H1 (cell line): ENCODE measurements at regions not wholly inside any gene's neighbourhood (a gene's known extent, or its start where the extent isn't known, plus 50 kb on each side); places are given as distances from the start of the nearest gene placed in this dataset.

Experiments used
- CTCF ChIA-PET: fragments of 300-600 bp; sonication (Branson Sonifier 250); formaldehyde crosslinking; loops from one replicate; lab custom pipeline; 2021; ENCODE audit not compliant: partially characterized antibody; lab: Charles Lee
- POLR2A ChIA-PET: fragments of 300-600 bp; sonication (Branson Sonifier 250); formaldehyde crosslinking; loops from one replicate; lab custom pipeline; 2021; ENCODE audit warnings: inconsistent platforms; ENCODE audit not compliant: partially characterized antibody; lab: Charles Lee
- DNase-seq, 2 experiments: peaks; one replicate each; pipeline versions ENCODE4 v3.0.0 to v3.0.0-alpha.2; 2010 to 2022; ENCODE audit warnings: low spot score in 2 of 2, low read depth in 1 of 2, mixed read lengths in 1 of 2
- FAIRE-seq: peaks from 2 replicates; lab custom pipeline; 2011; peaks lifted over from hg19 to GRCh38; lab: Jason Lieb, UNC
- H2AFZ ChIP-seq: 2 replicates; pipeline ENCODE4 v1.8.1; 2012; ENCODE audit warnings: low read length, inconsistent platforms
- H2AK5ac ChIP-seq: 2 replicates; pipeline ENCODE4 v1.6.1; 2013; ENCODE audit warnings: low read depth, low read length
- H2BK120ac ChIP-seq: replicated peaks from 2 replicates; pipeline ENCODE3; 2013; ENCODE audit warnings: low read depth, low read length, inconsistent platforms
- H2BK12ac ChIP-seq: 2 replicates; pipeline ENCODE4 v1.6.1; 2013; ENCODE audit warnings: low read depth, low read length
- H2BK15ac ChIP-seq: 2 replicates; pipeline ENCODE4 v1.6.1; 2013; ENCODE audit warnings: low read length
- H2BK20ac ChIP-seq: 2 replicates; pipeline ENCODE4 v1.6.1; 2013; ENCODE audit warnings: low read length
- H2BK5ac ChIP-seq: 2 replicates; pipeline ENCODE4 v1.6.1; 2013; ENCODE audit warnings: low read depth, low read length
- H3K14ac ChIP-seq: 2 replicates; pipeline ENCODE4 v1.6.1; 2013; ENCODE audit warnings: inconsistent platforms; ENCODE audit not compliant: insufficient read length
- H3K18ac ChIP-seq: 2 replicates; pipeline ENCODE4 v1.6.1; 2013; ENCODE audit warnings: low read length; ENCODE audit errors: extremely low read depth
- H3K23ac ChIP-seq: 2 replicates; pipeline ENCODE4 v1.6.1; 2013; ENCODE audit warnings: inconsistent platforms; ENCODE audit not compliant: insufficient read length
- H3K23me2 ChIP-seq: 2 replicates; pipeline ENCODE4 v1.6.1; 2013; ENCODE audit warnings: low read depth, low read length
- H3K27ac ChIP-seq: 2 replicates; pipeline ENCODE4 v1.6.1; 2011; ENCODE audit warnings: low read depth, low read length, inconsistent platforms
- H3K27me3 ChIP-seq, 4 experiments: replicated peaks in 1 of 4; 1 replicate in 1 of 4; 2 replicates in 3 of 4; pipeline versions ENCODE4 v1.6.1 to v1.8.1; 2011 to 2013; ENCODE audit warnings: low read length in 3 of 4, mild to moderate bottlenecking in 3 of 4, inconsistent platforms in 2 of 4, mixed read lengths in 2 of 4, moderate library complexity in 1 of 4; ENCODE audit not compliant: control insufficient read depth in 3 of 4, insufficient read depth in 3 of 4; ENCODE audit errors: extremely low read depth in 1 of 4
- H3K36me3 ChIP-seq, 4 experiments: 2 replicates each; pipeline versions ENCODE4 v1.6.1 to v1.8.1; 2011 to 2013; ENCODE audit warnings: mild to moderate bottlenecking in 4 of 4, low read length in 3 of 4, moderate library complexity in 2 of 4, control low read depth in 1 of 4, inconsistent platforms in 1 of 4; ENCODE audit not compliant: insufficient read depth in 4 of 4, control insufficient read depth in 2 of 4
- H3K4ac ChIP-seq: replicated peaks from 2 replicates; pipeline ENCODE3; 2013; ENCODE audit warnings: low read length, low read depth, mixed read lengths, inconsistent platforms; ENCODE audit not compliant: insufficient read length
- H3K4me1 ChIP-seq, 4 experiments: replicated peaks in 1 of 4; 1 replicate in 1 of 4; 2 replicates in 3 of 4; pipeline versions ENCODE4 v1.6.1 to v1.8.1; 2011 to 2013; ENCODE audit warnings: low read length in 3 of 4, inconsistent platforms in 2 of 4, mixed read lengths in 1 of 4; ENCODE audit not compliant: insufficient read depth in 4 of 4, control insufficient read depth in 3 of 4
- H3K4me2 ChIP-seq, 2 experiments: 2 replicates each; pipeline versions ENCODE4 v1.6.1 to v1.8.1; 2011 to 2013; ENCODE audit warnings: low read depth in 2 of 2, low read length in 2 of 2, control low read depth in 1 of 2, inconsistent platforms in 1 of 2, mild to moderate bottlenecking in 1 of 2; ENCODE audit not compliant: insufficient read depth in 1 of 2
- H3K4me3 ChIP-seq, 4 experiments: fragments of 200-600, 300-600 bp in 1 of 4; sonication (generic), shearing (Covaris generic), sonication (Bioruptor Twin) in 1 of 4; 2 replicates each; pipeline versions ENCODE4 v1.5.1 to v1.8.1; 2011 to 2016; ENCODE audit warnings: low read length in 4 of 4, low read depth in 3 of 4, control low read depth in 2 of 4, inconsistent platforms in 2 of 4, mild to moderate bottlenecking in 2 of 4, mixed read lengths in 1 of 4, moderate library complexity in 1 of 4; ENCODE audit not compliant: insufficient read depth in 2 of 4; ENCODE audit errors: extremely low read depth in 1 of 4
- H3K56ac ChIP-seq: replicated peaks from 2 replicates; pipeline ENCODE3; 2013; ENCODE audit warnings: low read depth, mild to moderate bottlenecking, mixed read lengths, low read length, inconsistent platforms; ENCODE audit not compliant: insufficient read length
- H3K79me1 ChIP-seq: 2 replicates; pipeline ENCODE4 v1.6.1; 2013; ENCODE audit warnings: low read depth, low read length, control low read depth
- H3K79me2 ChIP-seq, 2 experiments: 2 replicates each; pipeline versions ENCODE4 v1.6.1 to v1.8.1; 2012 to 2013; ENCODE audit warnings: low read length in 2 of 2, mild to moderate bottlenecking in 2 of 2, inconsistent platforms in 1 of 2; ENCODE audit not compliant: insufficient read depth in 2 of 2, control insufficient read depth in 1 of 2
- H3K9ac ChIP-seq, 4 experiments: replicated peaks in 1 of 4; 1 replicate in 1 of 4; 2 replicates in 3 of 4; pipeline versions ENCODE4 v1.6.1 to v1.8.1; 2011 to 2013; ENCODE audit warnings: low read depth in 3 of 4, low read length in 3 of 4, control low read depth in 2 of 4, mild to moderate bottlenecking in 2 of 4, moderate library complexity in 2 of 4, inconsistent platforms in 1 of 4; ENCODE audit errors: extremely low read depth in 1 of 4
- H3K9me3 ChIP-seq, 2 experiments: 2 replicates each; pipeline versions ENCODE4 v1.6.1 to v1.8.1; 2012 to 2013; ENCODE audit warnings: mild to moderate bottlenecking in 2 of 2, moderate library complexity in 2 of 2, control low read depth in 1 of 2, inconsistent platforms in 1 of 2, low read depth in 1 of 2, low read length in 1 of 2, mixed read lengths in 1 of 2; ENCODE audit not compliant: insufficient read depth in 2 of 2
- H4K20me1 ChIP-seq, 2 experiments: replicated peaks in 1 of 2; 2 replicates each; pipeline versions ENCODE3 to v1.8.1; 2011 to 2013; ENCODE audit warnings: inconsistent platforms in 2 of 2, low read length in 2 of 2, mild to moderate bottlenecking in 1 of 2; ENCODE audit not compliant: insufficient read depth in 2 of 2, control insufficient read depth in 1 of 2
- H4K5ac ChIP-seq: 2 replicates; pipeline ENCODE4 v1.6.1; 2013; ENCODE audit warnings: low read length, low read depth, mixed read lengths, inconsistent platforms; ENCODE audit not compliant: insufficient read length
- H4K8ac ChIP-seq: 2 replicates; pipeline ENCODE4 v1.8.0; 2013; ENCODE audit warnings: mild to moderate bottlenecking, moderate library complexity, low read length, inconsistent platforms; ENCODE audit not compliant: insufficient read depth; ENCODE audit errors: extremely low read depth
- H4K91ac ChIP-seq: replicated peaks from 2 replicates; pipeline ENCODE3; 2013; ENCODE audit warnings: low read length, mixed read lengths, inconsistent platforms; ENCODE audit not compliant: insufficient read length
- NANOG ChIP-seq: IDR thresholded peaks from 2 replicates; pipeline ENCODE4 v1.6.1; 2011; ENCODE audit warnings: low read length, low read depth, mild to moderate bottlenecking, inconsistent platforms; ENCODE audit not compliant: insufficient read depth, poor library complexity, severe bottlenecking
- SIN3A ChIP-seq, 2 experiments: IDR thresholded peaks in 1 of 2; conservative IDR thresholded peaks in 1 of 2; 2 replicates each; pipeline ENCODE4 v1.6.1; 2011 to 2012; ENCODE audit warnings: low read length in 2 of 2, improper control_type of control experiment in 1 of 2, low read depth in 1 of 2, mild to moderate bottlenecking in 1 of 2
- WGBS, 2 experiments: shearing (Covaris generic) in 1 of 2; methylation state at CpG; one replicate each; pipeline versions ENCODE4 v1.1.6 to v1.1.7; 2013 to 2015; ENCODE audit warnings: low lambda C conversion rate in 2 of 2, mixed read lengths in 2 of 2, inconsistent platforms in 1 of 2, low coverage in 1 of 2, missing lambda C conversion rate in 1 of 2; ENCODE audit not compliant: insufficient replicate concordance in 2 of 2, insufficient coverage in 1 of 2, insufficient read length in 1 of 2; ENCODE audit errors: extremely low coverage in 1 of 2, missing lambda C conversion rate in 1 of 2; 5-methylcytosine and 5-hydroxymethylcytosine counted together
- TF ChIP-seq, protein P1 (sequence below): IDR thresholded peaks from 2 replicates; pipeline ENCODE4 v1.6.1; 2012; ENCODE audit warnings: low read length, inconsistent platforms

DNA sequence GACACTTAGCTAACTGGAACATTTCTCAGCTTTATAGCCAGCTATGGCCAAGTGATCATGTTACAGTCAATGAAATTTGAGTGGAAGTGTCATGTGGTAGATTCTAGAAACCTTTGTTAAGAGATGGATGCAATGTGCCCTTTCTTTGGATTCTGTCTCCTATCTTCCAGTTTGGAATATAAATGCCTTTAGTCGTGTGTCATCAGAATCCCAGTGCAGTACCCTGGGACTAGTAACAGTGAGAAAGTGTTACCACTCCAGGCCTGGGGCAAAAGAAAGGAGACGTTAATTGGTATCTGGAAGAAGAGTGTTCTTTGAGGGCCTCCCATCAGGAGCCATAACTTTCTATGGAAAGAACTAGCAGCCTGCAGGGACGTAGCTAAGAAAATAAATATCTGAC lies 149.6 kb downstream of the SNX18 start:
- Histone ChIP-seq H2BK20ac (no peak overlapping the region), H3K36me3 (no peaks in the 10 kb centered on the region), H3K23me2 (no peaks in the 10 kb centered on the region), H3K27ac (no peak overlapping the region), H3K4me1 (no peaks in the 10 kb centered on the region), H3K79me2 (no peaks in the 10 kb centered on the region), H2BK15ac (no peak overlapping the region), H2AK5ac (no peak overlapping the region), H2AFZ (no peak overlapping the region), H4K20me1 (no peaks in the 10 kb centered on the region), H4K91ac (no peak overlapping the region), H3K4me2 (no peak overlapping the region), H3K18ac (no peak overlapping the region), H3K56ac (no peak overlapping the region), H3K4me3 (no peak overlapping the region), H3K14ac (no peak overlapping the region), H4K5ac (no peak overlapping the region), H2BK12ac (no peak overlapping the region), H4K8ac (no peak overlapping the region), H3K4ac (no peak overlapping the region), H3K27me3 (no peaks in the 10 kb centered on the region), H2BK5ac (no peak overlapping the region), H3K9ac (no peak overlapping the region), H3K79me1 (no peaks in the 10 kb centered on the region), H3K9me3 (peaks cover 5 to 10% of the 10 kb centered on the region in 2 experiments), H3K23ac (no peak overlapping the region), H2BK120ac (no peak overlapping the region)
- POLR2A ChIA-PET = no interaction called here
- no peak for FAIRE-seq
- no peak for DNase-seq
- CTCF ChIA-PET = no interaction called here
- 72% methylated on average over 3 of the region's 3 CpGs; no CpG with 5 or more reads in 1 of the 2 experiments for WGBS, 2 experiments
- TF ChIP-seq NANOG (no peak), SIN3A (conservative IDR thresholded peaks at IDR 0.05 in 1 of 2, IDR thresholded peaks at IDR 0.05 in 1 of 2; ENCODE audit: low read depth in 1 of 2, low read length in 2 of 2) (no peak)
- TF ChIP-seq, protein P1, sequence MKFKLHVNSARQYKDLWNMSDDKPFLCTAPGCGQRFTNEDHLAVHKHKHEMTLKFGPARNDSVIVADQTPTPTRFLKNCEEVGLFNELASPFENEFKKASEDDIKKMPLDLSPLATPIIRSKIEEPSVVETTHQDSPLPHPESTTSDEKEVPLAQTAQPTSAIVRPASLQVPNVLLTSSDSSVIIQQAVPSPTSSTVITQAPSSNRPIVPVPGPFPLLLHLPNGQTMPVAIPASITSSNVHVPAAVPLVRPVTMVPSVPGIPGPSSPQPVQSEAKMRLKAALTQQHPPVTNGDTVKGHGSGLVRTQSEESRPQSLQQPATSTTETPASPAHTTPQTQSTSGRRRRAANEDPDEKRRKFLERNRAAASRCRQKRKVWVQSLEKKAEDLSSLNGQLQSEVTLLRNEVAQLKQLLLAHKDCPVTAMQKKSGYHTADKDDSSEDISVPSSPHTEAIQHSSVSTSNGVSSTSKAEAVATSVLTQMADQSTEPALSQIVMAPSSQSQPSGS = no peak
